IMR-90 (cell line): ENCODE measurements at regions not wholly inside any gene's neighbourhood (a gene's known extent, or its start where the extent isn't known, plus 50 kb on each side); places are given as distances from the start of the nearest gene placed in this dataset.

Source experiments
- ATAC-seq: fragments of 200-7000 bp; cut with Tn5 transposase; 2 replicates; pipeline ENCODE4 v1.9.1; 2020; ENCODE audit warnings: low read depth, mild to moderate bottlenecking, moderate library complexity
- BruUV-seq: library from RNA; stranded (reverse); fragments of 400-500 nt; replicated peaks from 2 replicates; lab custom pipeline; 2021; lab: Mats Ljungman, UMichigan
- CTCF ChIA-PET: fragments of 300-600 bp; formaldehyde crosslinking; extraction: SDS; loops from one replicate; lab custom pipeline; 2021; ENCODE audit warnings: antibody characterized with exemption; lab: Yijun Ruan, JAX
- POLR2A ChIA-PET: fragments of 300-600 bp; sonication (Branson Sonifier 250); formaldehyde crosslinking; loops from one replicate; lab custom pipeline; 2022; ENCODE audit warnings: antibody characterized with exemption; ENCODE audit not compliant: unreplicated experiment; lab: Charles Lee
- DNase-seq: peaks from one replicate; pipeline ENCODE4 v3.0.0; 2013
- H2AFZ ChIP-seq: replicated peaks from 2 replicates; pipeline ENCODE3; 2013; ENCODE audit warnings: low read length, mild to moderate bottlenecking; ENCODE audit not compliant: poor library complexity
- H2AK5ac ChIP-seq: 2 replicates; pipeline ENCODE4 v1.6.1; 2013; ENCODE audit warnings: low read depth, low read length, inconsistent platforms
- H2AK9ac ChIP-seq: replicated peaks from 2 replicates; pipeline ENCODE3; 2013; ENCODE audit warnings: mild to moderate bottlenecking, low read depth, low read length, moderate library complexity; ENCODE audit not compliant: poor library complexity
- H2BK120ac ChIP-seq: 2 replicates; pipeline ENCODE4 v1.6.1; 2013; ENCODE audit warnings: low read depth, low read length, inconsistent platforms
- H2BK15ac ChIP-seq: 3 replicates; pipeline ENCODE4 v1.6.1; 2013; ENCODE audit warnings: low read depth, low read length, inconsistent platforms
- H2BK20ac ChIP-seq: 2 replicates; pipeline ENCODE4 v1.6.1; 2013; ENCODE audit warnings: low read depth, mild to moderate bottlenecking, inconsistent platforms, low read length, moderate library complexity
- H2BK5ac ChIP-seq: 2 replicates; pipeline ENCODE4 v1.6.1; 2013; ENCODE audit warnings: mild to moderate bottlenecking, low read depth, low read length, inconsistent platforms; ENCODE audit not compliant: poor library complexity, severe bottlenecking
- H3K14ac ChIP-seq: replicated peaks from 2 replicates; pipeline ENCODE4 v1.6.1; 2013; ENCODE audit warnings: low read depth, low read length, inconsistent platforms
- H3K18ac ChIP-seq: 2 replicates; pipeline ENCODE4 v1.6.1; 2013; ENCODE audit warnings: low read depth, low read length, control low read depth
- H3K23ac ChIP-seq: 2 replicates; pipeline ENCODE4 v1.6.1; 2013; ENCODE audit warnings: low read depth, low read length, inconsistent platforms
- H3K27ac ChIP-seq: 2 replicates; pipeline ENCODE4 v1.5.1; 2013; ENCODE audit warnings: mild to moderate bottlenecking, control low read depth, low read length; ENCODE audit not compliant: insufficient read depth
- H3K27me3 ChIP-seq: 2 replicates; pipeline ENCODE4 v1.6.1; 2013; ENCODE audit warnings: low read length; ENCODE audit not compliant: control insufficient read depth, insufficient read depth
- H3K36me3 ChIP-seq: 2 replicates; pipeline ENCODE4 v1.6.1; 2013; ENCODE audit warnings: low read length, mixed read lengths; ENCODE audit not compliant: control insufficient read depth, insufficient read depth
- H3K4ac ChIP-seq: 2 replicates; pipeline ENCODE4 v1.6.1; 2013; ENCODE audit warnings: low read depth, low read length, inconsistent platforms
- H3K4me1 ChIP-seq: 2 replicates; pipeline ENCODE4 v1.6.1; 2013; ENCODE audit warnings: low read length, mixed read lengths; ENCODE audit not compliant: control insufficient read depth, insufficient read depth
- H3K4me2 ChIP-seq: 2 replicates; pipeline ENCODE4 v1.6.1; 2013; ENCODE audit warnings: low read depth, mild to moderate bottlenecking, control low read depth, low read length, moderate library complexity
- H3K4me3 ChIP-seq: 2 replicates; pipeline ENCODE4 v1.5.1; 2013; ENCODE audit warnings: low read depth, mild to moderate bottlenecking, control low read depth, low read length, moderate library complexity; ENCODE audit not compliant: insufficient read depth
- H3K56ac ChIP-seq: 2 replicates; pipeline ENCODE4 v1.6.1; 2013; ENCODE audit warnings: low read length, inconsistent platforms; ENCODE audit not compliant: insufficient read depth; ENCODE audit errors: extremely low read depth
- H3K79me1 ChIP-seq, 2 experiments: 2 replicates each; pipeline ENCODE4 v1.6.1; 2013; ENCODE audit warnings: low read length in 2 of 2, inconsistent platforms in 1 of 2, low read depth in 1 of 2
- H3K9ac ChIP-seq: 2 replicates; pipeline ENCODE4 v1.6.1; 2013; ENCODE audit warnings: low read depth, low read length, control low read depth
- H3K9me1 ChIP-seq: 2 replicates; pipeline ENCODE4 v1.6.1; 2013; ENCODE audit warnings: low read length, inconsistent platforms; ENCODE audit not compliant: insufficient read depth
- H3K9me3 ChIP-seq: 2 replicates; pipeline ENCODE4 v1.6.1; 2013; ENCODE audit warnings: low read length; ENCODE audit not compliant: control insufficient read depth, insufficient read depth
- H4K20me1 ChIP-seq: 2 replicates; pipeline ENCODE4 v1.6.1; 2013; ENCODE audit warnings: low read length, inconsistent platforms; ENCODE audit not compliant: insufficient read depth
- H4K5ac ChIP-seq: 2 replicates; pipeline ENCODE4 v1.6.1; 2013; ENCODE audit warnings: mild to moderate bottlenecking, low read depth, low read length, control low read depth
- H4K8ac ChIP-seq, 2 experiments: 2 replicates each; pipeline ENCODE4 v1.6.1; 2013; ENCODE audit warnings: low read depth in 2 of 2, low read length in 2 of 2, control low read depth in 1 of 2, inconsistent platforms in 1 of 2
- H4K91ac ChIP-seq: 2 replicates; pipeline ENCODE4 v1.6.1; 2013; ENCODE audit warnings: low read depth, low read length, inconsistent platforms; ENCODE audit not compliant: insufficient read depth
- BHLHE40 ChIP-seq: fragments of 150-350 bp; IDR thresholded peaks from 2 replicates; pipeline ENCODE4 v1.6.1; 2016; ENCODE audit warnings: mild to moderate bottlenecking, low read depth, low read length
- CEBPB ChIP-seq: IDR thresholded peaks from 2 replicates; pipeline ENCODE4 v1.6.1; 2012; ENCODE audit warnings: low read depth, low read length, improper control_type of control experiment
- FOS ChIP-seq: fragments of 150-350 bp; IDR thresholded peaks from 2 replicates; pipeline ENCODE4 v1.6.1; 2016; ENCODE audit warnings: low read depth, low read length
- MAFK ChIP-seq: IDR thresholded peaks from 2 replicates; pipeline ENCODE4 v1.6.1; 2012; ENCODE audit warnings: low read depth, low read length, improper control_type of control experiment
- MAZ ChIP-seq: IDR thresholded peaks from 2 replicates; pipeline ENCODE4 v1.6.1; 2012; ENCODE audit warnings: low read depth, mild to moderate bottlenecking, low read length, improper control_type of control experiment, moderate library complexity, borderline replicate concordance
- RAD21 ChIP-seq: IDR thresholded peaks from 2 replicates; pipeline ENCODE4 v1.6.1; 2012; ENCODE audit warnings: low read length, improper control_type of control experiment
- RCOR1 ChIP-seq: IDR thresholded peaks from 2 replicates; pipeline ENCODE4 v1.6.1; 2012; ENCODE audit warnings: mild to moderate bottlenecking, low read length, improper control_type of control experiment; ENCODE audit not compliant: insufficient replicate concordance
- SMC3 ChIP-seq: fragments of 150-350 bp; IDR thresholded peaks from 2 replicates; pipeline ENCODE4 v1.6.1; 2016; ENCODE audit warnings: low read depth, mild to moderate bottlenecking, antibody characterized with exemption, low read length, moderate library complexity
- whole genome bisulfite sequencing, 2 experiments: methylation state at CpG; one replicate each; pipeline versions ENCODE4 v1.1.5 to v1.1.7; 2013; ENCODE audit warnings: missing lambda C conversion rate in 2 of 2; ENCODE audit not compliant: insufficient read length in 1 of 2; ENCODE audit errors: extremely low coverage in 2 of 2; 5-methylcytosine and 5-hydroxymethylcytosine counted together
- dilution Hi-C: fragments of 300-500 bp; cut with HindIII; formaldehyde crosslinking; loops from one replicate; pipeline ENCODE4 v1.14.3; 2018; ENCODE audit warnings: low sequenced_read_pairs; ENCODE audit not compliant: unreplicated experiment
- in situ Hi-C: fragments of 300-500 bp; cut with MboI; formaldehyde crosslinking; loops from 3 replicates; pipeline ENCODE4 v1.14.3; 2019; ENCODE audit warnings: low sequenced_read_pairs, inconsistent platforms, mixed read lengths
- intact Hi-C: fragments of 100-400 bp; cut with micrococcal nuclease; formaldehyde crosslinking; loops from 2 replicates; pipeline ENCODE4 v1.10.0; 2022
- TF ChIP-seq, protein P1 (sequence below): fragments of 150-350 bp; IDR thresholded peaks from 2 replicates; pipeline ENCODE4 v1.6.1; 2016; ENCODE audit warnings: low read depth, mild to moderate bottlenecking, low read length, moderate library complexity, borderline replicate concordance
- TF ChIP-seq, protein P2 (sequence below): conservative IDR thresholded peaks from 2 replicates; pipeline ENCODE4 v1.5.1; 2012; ENCODE audit warnings: mild to moderate bottlenecking, low read depth, low read length, improper control_type of control experiment

DNA sequence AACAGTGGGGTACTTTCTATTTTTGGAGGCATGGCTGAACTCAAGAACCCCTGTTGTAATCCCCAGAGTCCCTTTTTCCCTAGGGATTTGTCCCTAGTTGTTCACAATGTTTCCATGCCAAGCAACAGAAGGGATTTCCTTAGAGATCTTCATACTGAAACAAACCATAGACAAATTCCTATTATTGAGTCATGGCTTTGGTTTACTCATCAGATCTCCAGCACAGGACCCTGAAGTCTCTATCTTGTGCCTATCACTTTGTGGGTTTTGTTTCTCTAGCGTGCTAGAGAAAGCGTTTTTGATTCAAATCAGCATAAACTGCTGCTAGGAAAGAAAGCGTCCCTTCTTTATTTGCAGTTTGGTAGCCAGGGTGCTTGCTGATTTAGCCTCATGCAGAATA, 165.0 kb downstream of the BAMBI start:
- dilution Hi-C loops = no loop called here
- Histone ChIP-seq H2BK15ac (0 out of 3 replicates have a peak overlapping the region, but pooled peaks have one; percentile 94), H3K4me1 (peaks cover 13% of the 10 kb centered on the region), H3K79me1 (no peaks in the 10 kb centered on the region), H2AFZ (no peak overlapping the region), H4K20me1 (peaks cover 5% of the 10 kb centered on the region; the same call in 1 of the 2 replicates), H3K4me3 (no peak overlapping the region), H3K18ac (no peak overlapping the region), H3K4ac (no peak overlapping the region), H2AK9ac (no peak overlapping the region), H3K36me3 (no peaks in the 10 kb centered on the region), H4K91ac (no peak overlapping the region), H3K9me3 (peaks cover 13% of the 10 kb centered on the region), H3K27me3 (no peaks in the 10 kb centered on the region), H3K9ac (no peak overlapping the region), H3K4me2 (peak overlapping the region; percentile 51; the same call in 1 of the 2 replicates), H3K9me1 (peaks cover 5% of the 10 kb centered on the region), H3K56ac (no peak overlapping the region), H4K5ac (no peak overlapping the region), H2BK5ac (peak overlapping the region; percentile 90), H3K14ac (no peak overlapping the region), H2AK5ac (no peak overlapping the region), H3K23ac (no peak overlapping the region), H2BK20ac (peak overlapping the region; percentile 16; the same call in 1 of the 2 replicates), H3K27ac (no peak overlapping the region), H4K8ac (no peak overlapping the region), H2BK120ac (peak overlapping the region; percentile 38; the same call in 1 of the 2 replicates)
- no TSS peak for BruUV-seq
- TF ChIP-seq SMC3 (peak; percentile 15; the same call in 1 of the 2 replicates), MAFK (peak; percentile 52; the same call in 1 of the 2 replicates), RCOR1 (no peak), RAD21 (0 out of 2 replicates have a peak, but pooled peaks have one; percentile 2), BHLHE40 (peak; percentile 69), MAZ (no peak), CEBPB (peak; percentile 56; the same call in 1 of the 2 replicates), FOS (peak; percentile 87)
- TF ChIP-seq, protein P1, sequence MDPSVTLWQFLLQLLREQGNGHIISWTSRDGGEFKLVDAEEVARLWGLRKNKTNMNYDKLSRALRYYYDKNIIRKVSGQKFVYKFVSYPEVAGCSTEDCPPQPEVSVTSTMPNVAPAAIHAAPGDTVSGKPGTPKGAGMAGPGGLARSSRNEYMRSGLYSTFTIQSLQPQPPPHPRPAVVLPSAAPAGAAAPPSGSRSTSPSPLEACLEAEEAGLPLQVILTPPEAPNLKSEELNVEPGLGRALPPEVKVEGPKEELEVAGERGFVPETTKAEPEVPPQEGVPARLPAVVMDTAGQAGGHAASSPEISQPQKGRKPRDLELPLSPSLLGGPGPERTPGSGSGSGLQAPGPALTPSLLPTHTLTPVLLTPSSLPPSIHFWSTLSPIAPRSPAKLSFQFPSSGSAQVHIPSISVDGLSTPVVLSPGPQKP = no peak
- TF ChIP-seq, protein P2, sequence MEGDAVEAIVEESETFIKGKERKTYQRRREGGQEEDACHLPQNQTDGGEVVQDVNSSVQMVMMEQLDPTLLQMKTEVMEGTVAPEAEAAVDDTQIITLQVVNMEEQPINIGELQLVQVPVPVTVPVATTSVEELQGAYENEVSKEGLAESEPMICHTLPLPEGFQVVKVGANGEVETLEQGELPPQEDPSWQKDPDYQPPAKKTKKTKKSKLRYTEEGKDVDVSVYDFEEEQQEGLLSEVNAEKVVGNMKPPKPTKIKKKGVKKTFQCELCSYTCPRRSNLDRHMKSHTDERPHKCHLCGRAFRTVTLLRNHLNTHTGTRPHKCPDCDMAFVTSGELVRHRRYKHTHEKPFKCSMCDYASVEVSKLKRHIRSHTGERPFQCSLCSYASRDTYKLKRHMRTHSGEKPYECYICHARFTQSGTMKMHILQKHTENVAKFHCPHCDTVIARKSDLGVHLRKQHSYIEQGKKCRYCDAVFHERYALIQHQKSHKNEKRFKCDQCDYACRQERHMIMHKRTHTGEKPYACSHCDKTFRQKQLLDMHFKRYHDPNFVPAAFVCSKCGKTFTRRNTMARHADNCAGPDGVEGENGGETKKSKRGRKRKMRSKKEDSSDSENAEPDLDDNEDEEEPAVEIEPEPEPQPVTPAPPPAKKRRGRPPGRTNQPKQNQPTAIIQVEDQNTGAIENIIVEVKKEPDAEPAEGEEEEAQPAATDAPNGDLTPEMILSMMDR = no peak
- intact Hi-C loops = loop anchor here (5.0 kb wide), 3 partner anchors 65 to 460 kb away; no protein-coding TSS in a partner anchor
- no CpG with 5 or more reads among the region's 3 CpGs for WGBS, 2 experiments
- ChIA-PET POLR2A (no interaction called here), CTCF (interaction anchor here (0.7 to 1.0 kb wide), 2 partner anchors 178 to 432 kb away, joined by 3 to 4 read pairs; no protein-coding TSS in a partner anchor)
- in situ Hi-C loops = no loop called here
- DNase-seq = peak; percentile 91
- ATAC-seq = peak; percentile 62
